Activated CD4-positive, alpha-beta memory T cell treated with anti-CD3 and anti-CD28 coated beads, Interleukin-2, amount 10 ng/mL, durations not matched to agents 7 days and 5 days (primary cell): ENCODE measurements at regions not wholly inside any gene's neighbourhood (a gene's known extent, or its start where the extent isn't known, plus 50 kb on each side); places are given as distances from the start of the nearest gene placed in this dataset.

ENCODE experiments used
- CTCF ChIA-PET: fragments of 350-600 bp; sonication (Branson Sonifier 250); formaldehyde crosslinking; loops from one replicate; lab custom pipeline; 2021; ENCODE audit warnings: antibody characterized with exemption, inconsistent platforms; lab: Charles Lee
- POLR2A ChIA-PET: fragments of 350-600 bp; sonication (Branson Sonifier 250); formaldehyde crosslinking; loops from one replicate; lab custom pipeline; 2021; ENCODE audit warnings: antibody characterized with exemption; lab: Charles Lee
- DNase-seq: peaks from one replicate; pipeline ENCODE4 v3.0.0-alpha.2; 2020
- H3K27ac Mint-ChIP-seq: one replicate; pipeline ENCODE4 v1.8.0; 2021; ENCODE audit warnings: mild to moderate bottlenecking, mixed read lengths
- H3K27me3 Mint-ChIP-seq: one replicate; pipeline ENCODE4 v1.8.0; 2021; ENCODE audit warnings: mixed read lengths
- H3K36me3 Mint-ChIP-seq: one replicate; pipeline ENCODE4 v1.8.0; 2021; ENCODE audit warnings: low read depth, mixed read lengths
- H3K4me1 Mint-ChIP-seq: one replicate; pipeline ENCODE4 v1.8.0; 2021; ENCODE audit warnings: mixed read lengths
- H3K4me3 Mint-ChIP-seq: one replicate; pipeline ENCODE4 v1.8.0; 2021; ENCODE audit warnings: mild to moderate bottlenecking, mixed read lengths
- H3K9me3 Mint-ChIP-seq: one replicate; pipeline ENCODE4 v1.8.0; 2021; ENCODE audit warnings: mixed read lengths

- no peak for DNase-seq
- Mint-ChIP-seq H3K9me3 (no peaks in the 10 kb centered on the region), H3K4me1 (peaks cover 5% of the 10 kb centered on the region), H3K27ac (no peak overlapping the region), H3K36me3 (peaks cover 74% of the 10 kb centered on the region), H3K27me3 (no peaks in the 10 kb centered on the region), H3K4me3 (no peak overlapping the region)
- CTCF ChIA-PET = no interaction called here
- POLR2A ChIA-PET = no interaction called here
Observed at GRCh38 chr14:71675126-71675899, 256.9 kb upstream of the RGS6 start.

- Mint-ChIP-seq H3K4me1 (peaks cover 5% of the 10 kb centered on the region), H3K27me3 (no peaks in the 10 kb centered on the region), H3K27ac (no peak overlapping the region), H3K4me3 (no peak overlapping the region), H3K9me3 (no peaks in the 10 kb centered on the region), H3K36me3 (peaks cover 74% of the 10 kb centered on the region)
- DNase-seq = no peak
- ChIA-PET POLR2A (no interaction called here), CTCF (no interaction called here)
Observed at GRCh38 chr14:71675900-71676287, 256.3 kb upstream of the RGS6 start.

- no peak for DNase-seq
- POLR2A ChIA-PET = no interaction called here
- no peaks in the 10 kb centered on the region for H3K4me1 Mint-ChIP-seq
- no peak overlapping the region for H3K4me3 Mint-ChIP-seq
- no peaks in the 10 kb centered on the region for H3K9me3 Mint-ChIP-seq
- H3K27ac Mint-ChIP-seq = no peak overlapping the region
- peaks cover 49% of the 10 kb centered on the region for H3K36me3 Mint-ChIP-seq
- CTCF ChIA-PET = no interaction called here
- H3K27me3 Mint-ChIP-seq = no peaks in the 10 kb centered on the region
Observed at GRCh38 chr14:71680736-71681387, 251.4 kb upstream of the RGS6 start.

GRCh38 chr14:71682337-71682736, 249.9 kb upstream of the RGS6 start:
- no peak for DNase-seq
- ChIA-PET POLR2A (interaction anchor here (0.6 kb wide), 1 partner anchor 25 kb away, joined by 3 read pairs; no protein-coding TSS in a partner anchor), CTCF (no interaction called here)
- no peaks in the 10 kb centered on the region for H3K9me3 Mint-ChIP-seq
- H3K27me3 Mint-ChIP-seq = no peaks in the 10 kb centered on the region
- no peak overlapping the region for H3K27ac Mint-ChIP-seq
- H3K4me3 Mint-ChIP-seq = no peak overlapping the region
- peaks cover 44% of the 10 kb centered on the region for H3K36me3 Mint-ChIP-seq
- H3K4me1 Mint-ChIP-seq = no peaks in the 10 kb centered on the region

- DNase-seq = no peak
- no peaks in the 10 kb centered on the region for H3K4me1 Mint-ChIP-seq
- no peak overlapping the region for H3K4me3 Mint-ChIP-seq
- no peaks in the 10 kb centered on the region for H3K27me3 Mint-ChIP-seq
- POLR2A ChIA-PET = no interaction called here
- CTCF ChIA-PET = no interaction called here
- peaks cover 38% of the 10 kb centered on the region for H3K36me3 Mint-ChIP-seq
- no peaks in the 10 kb centered on the region for H3K9me3 Mint-ChIP-seq
- H3K27ac Mint-ChIP-seq = no peak overlapping the region
Observed at GRCh38 chr14:71684323-71684722, 247.9 kb upstream of the RGS6 start.

- peaks cover 38% of the 10 kb centered on the region for H3K36me3 Mint-ChIP-seq
- H3K27ac Mint-ChIP-seq = no peak overlapping the region
- no peak for DNase-seq
- H3K4me3 Mint-ChIP-seq = no peak overlapping the region
- no peaks in the 10 kb centered on the region for H3K9me3 Mint-ChIP-seq
- no peaks in the 10 kb centered on the region for H3K27me3 Mint-ChIP-seq
- no peaks in the 10 kb centered on the region for H3K4me1 Mint-ChIP-seq
- CTCF ChIA-PET = no interaction called here
- POLR2A ChIA-PET = no interaction called here
Observed at GRCh38 chr14:71686677-71687076, 245.6 kb upstream of the RGS6 start.

GRCh38 chr14:71687166-71687831, 244.9 kb upstream of the RGS6 start:
- DNase-seq = no peak
- Mint-ChIP-seq H3K27me3 (no peaks in the 10 kb centered on the region), H3K4me1 (no peaks in the 10 kb centered on the region), H3K9me3 (no peaks in the 10 kb centered on the region), H3K27ac (no peak overlapping the region), H3K36me3 (peaks cover 42% of the 10 kb centered on the region), H3K4me3 (no peak overlapping the region)
- ChIA-PET POLR2A (no interaction called here), CTCF (no interaction called here)

- peaks cover 5% of the 10 kb centered on the region for H3K4me1 Mint-ChIP-seq
- ChIA-PET POLR2A (no interaction called here), CTCF (no interaction called here)
Observed at GRCh38 chr14:71688576-71688975, 243.7 kb upstream of the RGS6 start.

GRCh38 chr14:71690478-71690877, 241.8 kb upstream of the RGS6 start:
- H3K4me1 Mint-ChIP-seq = peaks cover 8% of the 10 kb centered on the region

More at GRCh38 chr14:71688576-71688975, 243.7 kb upstream of the RGS6 start:
- peaks cover 45% of the 10 kb centered on the region for H3K36me3 Mint-ChIP-seq
- no peaks in the 10 kb centered on the region for H3K27me3 Mint-ChIP-seq
- no peak overlapping the region for H3K4me3 Mint-ChIP-seq
- no peak for DNase-seq
- H3K27ac Mint-ChIP-seq = no peak overlapping the region
- no peaks in the 10 kb centered on the region for H3K9me3 Mint-ChIP-seq

GRCh38 chr14:71692496-71692895, 239.7 kb upstream of the RGS6 start:
- CTCF ChIA-PET = no interaction called here
- no peak overlapping the region for H3K27ac Mint-ChIP-seq
- no peak overlapping the region for H3K4me3 Mint-ChIP-seq
- POLR2A ChIA-PET = no interaction called here
- no peaks in the 10 kb centered on the region for H3K27me3 Mint-ChIP-seq
- peaks cover 15% of the 10 kb centered on the region for H3K4me1 Mint-ChIP-seq
- DNase-seq = no peak
- H3K36me3 Mint-ChIP-seq = peaks cover 42% of the 10 kb centered on the region
- H3K9me3 Mint-ChIP-seq = no peaks in the 10 kb centered on the region

More at GRCh38 chr14:71690478-71690877, 241.8 kb upstream of the RGS6 start:
- DNase-seq = no peak
- no peak overlapping the region for H3K4me3 Mint-ChIP-seq
- H3K27me3 Mint-ChIP-seq = no peaks in the 10 kb centered on the region
- ChIA-PET CTCF (no interaction called here), POLR2A (no interaction called here)
- H3K27ac Mint-ChIP-seq = no peak overlapping the region
- no peaks in the 10 kb centered on the region for H3K9me3 Mint-ChIP-seq
- H3K36me3 Mint-ChIP-seq = peaks cover 42% of the 10 kb centered on the region

GRCh38 chr14:71693381-71693780, 238.8 kb upstream of the RGS6 start:
- peaks cover 23% of the 10 kb centered on the region for H3K4me1 Mint-ChIP-seq
- H3K27ac Mint-ChIP-seq = no peak overlapping the region
- CTCF ChIA-PET = no interaction called here
- DNase-seq = no peak
- POLR2A ChIA-PET = no interaction called here
- peaks cover 45% of the 10 kb centered on the region for H3K36me3 Mint-ChIP-seq
- no peak overlapping the region for H3K4me3 Mint-ChIP-seq
- H3K27me3 Mint-ChIP-seq = no peaks in the 10 kb centered on the region
- H3K9me3 Mint-ChIP-seq = no peaks in the 10 kb centered on the region

GRCh38 chr14:71694591-71695530, 237.4 kb upstream of the RGS6 start:
- no peaks in the 10 kb centered on the region for H3K9me3 Mint-ChIP-seq
- ChIA-PET POLR2A (no interaction called here), CTCF (no interaction called here)
- H3K27ac Mint-ChIP-seq = no peak overlapping the region
- H3K4me1 Mint-ChIP-seq = peaks cover 28% of the 10 kb centered on the region
- no peaks in the 10 kb centered on the region for H3K27me3 Mint-ChIP-seq
- H3K36me3 Mint-ChIP-seq = peaks cover 54% of the 10 kb centered on the region
- DNase-seq = no peak
- no peak overlapping the region for H3K4me3 Mint-ChIP-seq
